ENCODE measurements at regions not wholly inside any gene's neighbourhood (a gene's known extent, or its start where the extent isn't known, plus 50 kb on each side); places are given as distances from the start of the nearest gene placed in this dataset.
"Not testable (repeated sequence)": the region's sequence is repeated elsewhere in the genome, so short reads cannot be mapped to it uniquely, and the experiment has no call there.

- H3K27me3 Mint-ChIP-seq: peaks cover 62% of the 10 kb centered on the region
- DNase-seq (no peak), ATAC-seq (no peak)
- no peak overlapping the region for H3K27ac Mint-ChIP-seq
- H3K4me1 Mint-ChIP-seq: peaks cover 6% of the 10 kb centered on the region
- no peaks in the 10 kb centered on the region for H3K9me3 ChIP-seq (ENCODE audit: control insufficient read depth, low read length, poor library complexity, severe bottlenecking)
- H3K4me3 Mint-ChIP-seq: no peak overlapping the region
- peaks cover 2% of the 10 kb centered on the region for H3K36me3 Mint-ChIP-seq (ENCODE audit: low read depth)
Observed at GRCh38 chr11:34001557-34002064, 49.9 kb upstream of the CAPRIN1 start.

GRCh38 chr11:33999393-33999792 lies 52.1 kb upstream of the CAPRIN1 start:
- H3K9me3 ChIP-seq (ENCODE audit: control insufficient read depth, low read length, poor library complexity, severe bottlenecking): no peaks in the 10 kb centered on the region
- no peak overlapping the region for H3K27ac Mint-ChIP-seq
- DNase-seq: no peak
- H3K4me3 Mint-ChIP-seq: no peak overlapping the region
- H3K27me3 Mint-ChIP-seq: peaks cover 47% of the 10 kb centered on the region
- H3K36me3 Mint-ChIP-seq (ENCODE audit: low read depth): peaks cover 2% of the 10 kb centered on the region
- no peak for ATAC-seq
- H3K4me1 Mint-ChIP-seq: peaks cover 6% of the 10 kb centered on the region

DNA sequence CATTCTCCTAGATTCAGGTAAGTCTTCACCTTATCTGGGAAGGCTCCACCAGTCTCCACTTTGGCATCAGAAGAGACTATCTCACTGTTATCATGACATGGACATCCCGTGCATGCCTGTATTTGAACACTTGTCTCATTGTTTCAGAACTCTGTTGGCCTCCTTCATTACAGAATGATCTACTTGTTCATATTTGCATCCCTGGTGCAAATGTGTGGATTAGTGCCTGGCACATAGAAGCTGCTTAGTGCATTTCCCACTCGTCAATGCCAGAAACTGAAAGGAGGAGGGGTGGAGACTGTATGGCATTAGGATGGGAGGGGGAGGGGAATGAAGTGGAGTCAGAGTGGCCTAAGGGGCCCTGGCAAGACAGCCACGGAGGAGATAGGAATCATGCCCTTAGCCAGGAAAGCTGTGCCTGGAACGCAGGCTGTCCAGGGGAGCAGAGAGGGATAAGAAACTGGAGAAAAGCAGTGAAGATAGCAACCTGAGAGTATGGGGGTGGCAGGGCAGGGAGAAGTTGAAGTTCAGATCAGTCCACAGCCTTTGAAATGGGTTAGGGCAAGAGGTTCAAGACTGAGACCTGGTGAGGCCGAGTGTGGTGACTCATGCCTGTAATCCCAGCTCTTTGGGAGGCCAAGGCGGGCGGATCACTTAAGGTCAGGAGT lies 53.8 kb upstream of the CAPRIN1 start:
- ATAC-seq (no peak), DNase-seq (no peak)
- Mint-ChIP-seq H3K27me3 (peaks cover 41% of the 10 kb centered on the region), H3K4me1 (peaks cover 6% of the 10 kb centered on the region), H3K4me3 (peak overlapping the region; percentile 47), H3K36me3 (ENCODE audit: low read depth) (peaks cover 2% of the 10 kb centered on the region), H3K27ac (no peak overlapping the region)
- no peaks in the 10 kb centered on the region for H3K9me3 ChIP-seq (ENCODE audit: control insufficient read depth, low read length, poor library complexity, severe bottlenecking)

- no peaks in the 10 kb centered on the region for H3K9me3 ChIP-seq (ENCODE audit: control insufficient read depth, low read length, poor library complexity, severe bottlenecking)
- DNase-seq (peak; percentile 34 to 72 (median 42)), ATAC-seq (peak; percentile 100)
- peaks cover 35% of the 10 kb centered on the region for H3K27me3 Mint-ChIP-seq
- peaks cover 2% of the 10 kb centered on the region for H3K36me3 Mint-ChIP-seq (ENCODE audit: low read depth)
- peaks cover 6% of the 10 kb centered on the region for H3K4me1 Mint-ChIP-seq
- H3K4me3 Mint-ChIP-seq: peak overlapping the region; percentile 31
- no peak overlapping the region for H3K27ac Mint-ChIP-seq
Observed at GRCh38 chr11:33996498-33997454, 54.8 kb upstream of the CAPRIN1 start.

DNA sequence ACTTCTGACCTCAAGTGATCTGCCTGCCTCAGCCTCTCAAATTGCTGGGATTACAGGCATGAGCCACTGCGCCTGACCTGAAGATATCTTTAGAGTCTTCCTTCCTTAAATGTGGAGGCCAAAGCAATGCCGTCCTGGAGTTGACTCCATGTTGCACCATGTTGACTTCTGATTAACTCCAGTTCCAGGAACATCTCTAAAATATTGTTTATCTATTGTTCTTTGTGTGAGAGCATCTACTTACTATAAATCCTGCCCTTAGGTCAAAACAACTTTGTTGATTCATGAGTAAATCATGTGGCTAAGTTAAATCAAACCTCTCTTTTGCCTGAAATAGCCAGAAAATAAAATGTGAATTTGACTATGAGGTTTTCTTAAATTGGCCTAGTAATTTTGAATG lies 56.6 kb upstream of the CAPRIN1 start:
- no peak overlapping the region for H3K27ac Mint-ChIP-seq
- ATAC-seq: no peak

GRCh38 chr11:33991136-33991535 lies 60.4 kb upstream of the CAPRIN1 start:
- not testable (repeated sequence) for H3K4me1 Mint-ChIP-seq; H3K9me3 ChIP-seq (ENCODE audit: control insufficient read depth, low read length, poor library complexity, severe bottlenecking); H3K36me3 Mint-ChIP-seq (ENCODE audit: low read depth); H3K27me3 Mint-ChIP-seq; DNase-seq; ATAC-seq
- H3K27ac Mint-ChIP-seq: peak overlapping the region; percentile 14
- peak overlapping the region; percentile 52 for H3K4me3 Mint-ChIP-seq

More for the DNA sequence above, 56.6 kb upstream of the CAPRIN1 start:
- Mint-ChIP-seq H3K4me3 (no peak overlapping the region), H3K36me3 (ENCODE audit: low read depth) (no peaks in the 10 kb centered on the region), H3K4me1 (peaks cover 8% of the 10 kb centered on the region), H3K27me3 (peaks cover 30% of the 10 kb centered on the region)
- no peaks in the 10 kb centered on the region for H3K9me3 ChIP-seq (ENCODE audit: control insufficient read depth, low read length, poor library complexity, severe bottlenecking)
- no peak for DNase-seq

- not testable (repeated sequence) for H3K4me1 Mint-ChIP-seq; H3K4me3 Mint-ChIP-seq; H3K27ac Mint-ChIP-seq; H3K36me3 Mint-ChIP-seq (ENCODE audit: low read depth); H3K9me3 ChIP-seq (ENCODE audit: control insufficient read depth, low read length, poor library complexity, severe bottlenecking); ATAC-seq; H3K27me3 Mint-ChIP-seq; DNase-seq
Observed at GRCh38 chr11:33990131-33990530, 61.4 kb upstream of the CAPRIN1 start.

DNA sequence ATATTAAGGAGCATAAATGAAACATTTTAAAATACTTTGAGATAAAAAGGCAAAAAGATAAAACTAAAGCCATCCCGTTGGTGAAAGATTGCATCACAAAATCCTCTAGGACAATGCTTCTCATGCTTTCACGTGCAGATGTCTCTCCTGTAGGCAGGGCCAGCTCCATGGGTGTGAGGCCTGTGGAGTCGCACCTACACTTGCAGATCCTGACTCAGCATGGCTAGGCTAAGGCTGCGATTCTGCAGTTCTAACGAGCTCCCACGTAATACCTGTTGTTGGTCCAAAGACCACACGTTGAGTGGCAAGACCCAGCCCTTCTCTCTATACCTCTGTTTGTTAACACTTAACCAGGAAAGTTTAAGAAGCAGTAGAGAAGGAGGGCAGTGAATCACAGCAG lies 62.1 kb upstream of the CAPRIN1 start:
- no peak for ATAC-seq
- Mint-ChIP-seq H3K27me3 (peaks cover 6% of the 10 kb centered on the region), H3K27ac (no peak overlapping the region), H3K4me1 (peaks cover 4% of the 10 kb centered on the region), H3K4me3 (no peak overlapping the region), H3K36me3 (ENCODE audit: low read depth) (no peaks in the 10 kb centered on the region)
- no peaks in the 10 kb centered on the region for H3K9me3 ChIP-seq (ENCODE audit: control insufficient read depth, low read length, poor library complexity, severe bottlenecking)
- DNase-seq: no peak

DNA sequence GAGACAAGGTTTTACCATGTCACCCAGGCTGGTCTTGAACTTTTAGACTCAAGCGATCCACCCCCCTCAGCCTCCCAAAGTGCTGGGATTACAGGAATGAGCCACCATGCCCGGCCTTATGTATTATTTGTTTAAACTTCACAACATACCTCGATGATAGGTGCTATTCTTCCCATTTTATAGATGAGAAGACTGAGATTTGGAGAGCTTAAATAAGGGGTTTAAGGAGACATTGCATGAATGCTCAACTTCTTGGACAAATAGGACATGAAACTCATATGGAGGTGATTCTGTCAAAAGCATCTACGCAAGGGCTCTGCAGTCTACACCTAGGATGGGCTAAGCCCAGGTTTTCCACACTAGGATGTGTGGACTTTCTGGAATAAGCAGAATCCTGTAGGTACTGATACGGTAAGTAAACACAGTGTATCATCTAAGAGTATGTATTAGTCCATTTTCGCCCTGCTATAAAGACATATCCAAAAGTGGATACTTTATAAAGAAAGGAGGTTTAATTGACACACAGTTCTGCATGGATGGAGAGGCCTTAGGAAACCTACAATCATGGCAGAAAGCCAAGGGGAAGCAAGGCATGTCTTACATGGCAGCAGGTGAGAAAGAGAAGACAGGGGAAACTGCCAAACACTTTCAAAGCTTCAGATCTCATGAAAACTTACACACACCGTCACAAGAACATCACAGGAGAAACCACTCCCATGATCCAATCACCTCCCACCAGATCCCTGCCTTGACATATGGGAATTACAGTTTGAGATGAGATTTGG lies 62.8 kb upstream of the CAPRIN1 start:
- Mint-ChIP-seq H3K4me1 (peaks cover 4% of the 10 kb centered on the region), H3K36me3 (ENCODE audit: low read depth) (no peaks in the 10 kb centered on the region), H3K27me3 (peaks cover 10% of the 10 kb centered on the region), H3K4me3 (no peak overlapping the region), H3K27ac (no peak overlapping the region)
- ATAC-seq: no peak
- H3K9me3 ChIP-seq (ENCODE audit: control insufficient read depth, low read length, poor library complexity, severe bottlenecking): no peaks in the 10 kb centered on the region
- no peak for DNase-seq

GRCh38 chr11:33987975-33988580 lies 63.5 kb upstream of the CAPRIN1 start:
- no peaks in the 10 kb centered on the region for H3K9me3 ChIP-seq (ENCODE audit: control insufficient read depth, low read length, poor library complexity, severe bottlenecking)
- DNase-seq (peak; percentile 39 to 61 (median 47)), ATAC-seq (peak; percentile 85)
- Mint-ChIP-seq H3K27ac (no peak overlapping the region), H3K36me3 (ENCODE audit: low read depth) (no peaks in the 10 kb centered on the region), H3K27me3 (peaks cover 10% of the 10 kb centered on the region), H3K4me1 (peaks cover 4% of the 10 kb centered on the region), H3K4me3 (no peak overlapping the region)

DNA sequence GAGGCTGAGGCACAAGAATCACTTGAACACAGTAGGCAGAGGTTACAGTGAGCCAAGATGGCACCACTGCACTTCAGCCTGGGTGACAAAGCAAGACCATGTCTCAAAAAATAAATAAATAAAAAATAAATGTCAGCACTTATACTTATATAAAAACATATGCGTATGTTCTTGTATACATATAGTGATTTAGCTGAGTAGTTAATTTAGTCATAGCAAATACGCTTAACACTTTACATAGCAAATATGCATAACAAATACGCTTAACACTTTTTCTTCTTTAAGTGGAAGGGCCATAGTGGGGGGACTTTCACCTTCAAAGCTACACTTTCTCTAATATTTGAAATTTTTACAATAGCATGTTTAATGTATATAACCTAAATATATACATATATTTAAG lies 64.0 kb upstream of the CAPRIN1 start:
- DNase-seq (no peak), ATAC-seq (no peak)
- Mint-ChIP-seq H3K4me3 (no peak overlapping the region), H3K36me3 (ENCODE audit: low read depth) (no peaks in the 10 kb centered on the region), H3K27me3 (peaks cover 10% of the 10 kb centered on the region), H3K4me1 (peaks cover 4% of the 10 kb centered on the region), H3K27ac (no peak overlapping the region)
- no peaks in the 10 kb centered on the region for H3K9me3 ChIP-seq (ENCODE audit: control insufficient read depth, low read length, poor library complexity, severe bottlenecking)

- not testable (repeated sequence) for H3K4me1 Mint-ChIP-seq; H3K36me3 Mint-ChIP-seq (ENCODE audit: low read depth); DNase-seq; H3K9me3 ChIP-seq (ENCODE audit: control insufficient read depth, low read length, poor library complexity, severe bottlenecking); H3K27ac Mint-ChIP-seq; H3K4me3 Mint-ChIP-seq; ATAC-seq
- peaks cover 11% of the 10 kb centered on the region for H3K27me3 Mint-ChIP-seq
Observed at GRCh38 chr11:33986597-33987501, 64.7 kb upstream of the CAPRIN1 start.
